H9 (cell line): ENCODE measurements at regions not wholly inside any gene's neighbourhood (a gene's known extent, or its start where the extent isn't known, plus 50 kb on each side); places are given as distances from the start of the nearest gene placed in this dataset.
A peak's percentile ranks its signal among the peaks of the same experiment; 100 is the strongest.

ENCODE experiments used
- DNase-seq: peaks from one replicate; pipeline ENCODE4 v3.0.0-alpha.2; 2017
- H2AFZ ChIP-seq: one replicate; pipeline ENCODE4 v1.6.1; 2013; ENCODE audit warnings: mild to moderate bottlenecking, low read length, control low read depth, moderate library complexity
- H2AK5ac ChIP-seq: 2 replicates; pipeline ENCODE4 v1.6.1; 2013; ENCODE audit warnings: low read length, control low read depth, mixed read lengths; ENCODE audit not compliant: insufficient read length
- H2BK120ac ChIP-seq: one replicate; pipeline ENCODE4 v1.6.1; 2013; ENCODE audit warnings: low read depth, mild to moderate bottlenecking, low read length, control low read depth, inconsistent platforms; ENCODE audit not compliant: poor library complexity, severe bottlenecking
- H2BK12ac ChIP-seq: 2 replicates; pipeline ENCODE4 v1.6.1; 2013; ENCODE audit warnings: low read length, control low read depth, mixed read lengths, low read depth; ENCODE audit not compliant: insufficient read length
- H2BK15ac ChIP-seq: 2 replicates; pipeline ENCODE4 v1.6.1; 2013; ENCODE audit warnings: low read depth, low read length, control low read depth
- H2BK20ac ChIP-seq: one replicate; pipeline ENCODE4 v1.6.1; 2013; ENCODE audit warnings: low read depth, mild to moderate bottlenecking, low read length, control low read depth, inconsistent platforms; ENCODE audit not compliant: poor library complexity, severe bottlenecking
- H2BK5ac ChIP-seq: 2 replicates; pipeline ENCODE4 v1.6.1; 2013; ENCODE audit warnings: low read length, control low read depth, mixed read lengths; ENCODE audit not compliant: insufficient read length
- H3K14ac ChIP-seq: 2 replicates; pipeline ENCODE4 v1.6.1; 2013; ENCODE audit warnings: low read length, control low read depth; ENCODE audit not compliant: insufficient read depth
- H3K18ac ChIP-seq: 2 replicates; pipeline ENCODE4 v1.6.1; 2013; ENCODE audit warnings: low read depth, mild to moderate bottlenecking, mixed read lengths, low read length, control low read depth; ENCODE audit not compliant: insufficient read length
- H3K23ac ChIP-seq: 2 replicates; pipeline ENCODE4 v1.6.1; 2013; ENCODE audit warnings: low read length, control low read depth, mixed read lengths, low read depth; ENCODE audit not compliant: insufficient read length
- H3K23me2 ChIP-seq: 2 replicates; pipeline ENCODE4 v1.6.1; 2013; ENCODE audit warnings: low read depth, mild to moderate bottlenecking, mixed read lengths, low read length, control low read depth; ENCODE audit not compliant: insufficient read length, poor library complexity, severe bottlenecking
- H3K27ac ChIP-seq: 2 replicates; pipeline ENCODE4 v1.5.1; 2013; ENCODE audit warnings: low read length, control low read depth, mixed read lengths, low read depth; ENCODE audit not compliant: insufficient read length
- H3K27me3 ChIP-seq: 2 replicates; pipeline ENCODE4 v1.6.1; 2013; ENCODE audit warnings: low read length, control low read depth, inconsistent platforms; ENCODE audit not compliant: insufficient read depth
- H3K4ac ChIP-seq: 2 replicates; pipeline ENCODE4 v1.6.1; 2013; ENCODE audit warnings: low read depth, mild to moderate bottlenecking, control low read depth, inconsistent platforms, low read length, moderate library complexity
- H3K4me1 ChIP-seq: 2 replicates; pipeline ENCODE4 v1.6.1; 2013; ENCODE audit warnings: low read length, control low read depth, inconsistent platforms; ENCODE audit not compliant: insufficient read depth
- H3K4me2 ChIP-seq: 2 replicates; pipeline ENCODE4 v1.6.1; 2013; ENCODE audit warnings: low read length, control low read depth, mixed read lengths; ENCODE audit not compliant: insufficient read length, insufficient read depth
- H3K56ac ChIP-seq: 2 replicates; pipeline ENCODE4 v1.6.1; 2013; ENCODE audit warnings: low read depth, mild to moderate bottlenecking, mixed read lengths, low read length, control low read depth; ENCODE audit not compliant: insufficient read length
- H3K79me1 ChIP-seq: 2 replicates; pipeline ENCODE4 v1.6.1; 2013; ENCODE audit warnings: low read depth, mild to moderate bottlenecking, moderate library complexity, low read length, control low read depth, inconsistent platforms; ENCODE audit not compliant: insufficient read depth, poor library complexity, severe bottlenecking
- H3K79me2 ChIP-seq: 2 replicates; pipeline ENCODE4 v1.6.1; 2013; ENCODE audit warnings: low read length, control low read depth, inconsistent platforms; ENCODE audit not compliant: insufficient read depth
- H3K9ac ChIP-seq: 2 replicates; pipeline ENCODE4 v1.6.1; 2013; ENCODE audit warnings: low read length, control low read depth, mixed read lengths; ENCODE audit not compliant: insufficient read length; ENCODE audit errors: extremely low read depth
- H3K9me3 ChIP-seq: one replicate; pipeline ENCODE4 v1.6.1; 2013; ENCODE audit warnings: low read depth, low read length, inconsistent platforms; ENCODE audit not compliant: control insufficient read depth
- H3T11ph ChIP-seq: one replicate; pipeline ENCODE4 v1.6.1; 2013; ENCODE audit warnings: mild to moderate bottlenecking, low read length, control low read depth, inconsistent platforms
- H4K20me1 ChIP-seq: one replicate; pipeline ENCODE4 v1.6.1; 2013; ENCODE audit not compliant: control insufficient read depth, insufficient read length, insufficient read depth
- H4K5ac ChIP-seq: 2 replicates; pipeline ENCODE4 v1.6.1; 2013; ENCODE audit warnings: low read depth, mild to moderate bottlenecking, mixed read lengths, low read length, control low read depth; ENCODE audit not compliant: insufficient read length
- H4K8ac ChIP-seq: replicated peaks from 2 replicates; pipeline ENCODE4 v1.6.1; 2013; ENCODE audit warnings: low read length, control low read depth, mixed read lengths, low read depth; ENCODE audit not compliant: insufficient read length
- H4K91ac ChIP-seq: 2 replicates; pipeline ENCODE4 v1.6.1; 2013; ENCODE audit warnings: low read depth, mild to moderate bottlenecking, moderate library complexity, mixed read lengths, low read length, control low read depth; ENCODE audit not compliant: insufficient read length
- H3K27ac Mint-ChIP-seq, 3 experiments: 2 replicates in 2 of 3; 3 replicates in 1 of 3; pipeline ENCODE4 v1.8.0; 2020 to 2021; ENCODE audit warnings: mixed read lengths in 3 of 3, mild to moderate bottlenecking in 1 of 3, moderate library complexity in 1 of 3
- H3K27me3 Mint-ChIP-seq: 2 replicates; pipeline ENCODE4 v1.8.0; 2021; ENCODE audit warnings: low read depth, mild to moderate bottlenecking, moderate library complexity, mixed read lengths
- H3K36me3 Mint-ChIP-seq, 3 experiments: 2 replicates in 2 of 3; 3 replicates in 1 of 3; pipeline ENCODE4 v1.8.0; 2020 to 2021; ENCODE audit warnings: low read depth in 3 of 3, mixed read lengths in 3 of 3; ENCODE audit not compliant: insufficient read depth in 1 of 3
- H3K4me1 Mint-ChIP-seq, 2 experiments: 2 replicates each; pipeline ENCODE4 v1.8.0; 2020; ENCODE audit warnings: mixed read lengths in 2 of 2
- H3K4me3 Mint-ChIP-seq, 2 experiments: 2 replicates in 1 of 2; 3 replicates in 1 of 2; pipeline ENCODE4 v1.8.0; 2020 to 2021; ENCODE audit warnings: mild to moderate bottlenecking in 2 of 2, mixed read lengths in 2 of 2, moderate library complexity in 1 of 2
- H3K9me3 Mint-ChIP-seq, 2 experiments: 2 replicates in 1 of 2; 3 replicates in 1 of 2; pipeline ENCODE4 v1.8.0; 2020; ENCODE audit warnings: mild to moderate bottlenecking in 2 of 2, mixed read lengths in 2 of 2, moderate library complexity in 1 of 2
- CTCF ChIP-seq: fragments of 200-600 bp; sonication (generic); conservative IDR thresholded peaks from 3 replicates; pipeline ENCODE4 v1.8.0; 2021; ENCODE audit warnings: antibody characterized with exemption, mild to moderate bottlenecking

DNA sequence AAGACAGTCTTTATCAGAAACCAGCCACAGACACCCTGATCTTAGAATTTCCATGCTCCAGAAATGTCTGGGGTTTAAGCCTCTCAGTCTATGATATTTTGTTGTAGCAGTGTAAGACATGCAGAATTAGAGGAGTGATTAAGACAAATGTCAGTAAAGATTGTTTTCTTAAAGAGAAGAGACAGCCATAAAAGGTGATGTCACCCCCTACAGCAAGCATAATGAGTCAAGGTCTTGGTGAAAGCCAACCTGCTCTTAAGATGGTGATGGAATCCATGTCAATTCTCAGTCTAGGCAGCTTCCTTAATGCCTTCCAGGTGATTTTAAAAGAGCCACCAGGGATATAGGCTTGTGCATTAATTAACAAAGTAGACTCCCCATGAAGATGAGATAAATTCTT is 849.9 kb upstream of the EPHA7 start:
- H2BK5ac ChIP-seq = no peak overlapping the region
- no peak overlapping the region for H4K8ac ChIP-seq
- H3K9ac ChIP-seq = no peak overlapping the region
- Mint-ChIP-seq H3K27me3 (no peaks in the 10 kb centered on the region), H3K4me3 (no peak overlapping the region), H3K9me3 (peaks cover 5 to 9% of the 10 kb centered on the region in 2 experiments; a peak in 4 of 5 replicates), H3K4me1 (peaks cover 13 to 14% of the 10 kb centered on the region in 2 experiments), H3K36me3 (peaks cover 3 to 6% (median 5%) of the 10 kb centered on the region in 3 experiments; a peak in 6 of 7 replicates), H3K27ac (0 out of 7 replicates have a peak overlapping the region, but pooled peaks of 1 of the 3 experiments have one; percentile 23)
- no peak overlapping the region for H3K4me2 ChIP-seq
- no peak overlapping the region for H2BK120ac ChIP-seq
- no peaks in the 10 kb centered on the region for H3K23me2 ChIP-seq
- H3K79me2 ChIP-seq = no peaks in the 10 kb centered on the region
- no peak overlapping the region for H3K56ac ChIP-seq
- no peak overlapping the region for H4K5ac ChIP-seq
- H2BK15ac ChIP-seq = no peak overlapping the region
- H3K79me1 ChIP-seq = no peaks in the 10 kb centered on the region
- DNase-seq = no peak
- H3K14ac ChIP-seq = no peak overlapping the region
- H3K4ac ChIP-seq = no peak overlapping the region
- no peaks in the 10 kb centered on the region for H3K9me3 ChIP-seq
- no peak overlapping the region for H2AFZ ChIP-seq
- no peak overlapping the region for H2AK5ac ChIP-seq
- H3K23ac ChIP-seq = no peak overlapping the region
- H2BK12ac ChIP-seq = no peak overlapping the region
- H3K27me3 ChIP-seq = no peaks in the 10 kb centered on the region
- no peak overlapping the region for H3K18ac ChIP-seq
- H4K91ac ChIP-seq = no peak overlapping the region
- H3K4me1 ChIP-seq = no peaks in the 10 kb centered on the region
- no peak overlapping the region for H3K27ac ChIP-seq
- no peak for TF ChIP-seq CTCF
- H2BK20ac ChIP-seq = no peak overlapping the region
- H4K20me1 ChIP-seq = no peaks in the 10 kb centered on the region
- H3T11ph ChIP-seq = no peak overlapping the region
